MCF 10A (cell line): ENCODE measurements at regions not wholly inside any gene's neighbourhood (a gene's known extent, or its start where the extent isn't known, plus 50 kb on each side); places are given as distances from the start of the nearest gene placed in this dataset.

Source experiments
- BruUV-seq: library from RNA; stranded (reverse); fragments of 400-500 nt; replicated peaks from 2 replicates; lab custom pipeline; 2021; lab: Mats Ljungman, UMichigan
- CTCF ChIA-PET: fragments of 300-600 bp; sonication (Branson Sonifier 250); formaldehyde crosslinking; extraction: SDS; loops from one replicate; lab custom pipeline; 2021; ENCODE audit warnings: antibody characterized with exemption, inconsistent platforms; lab: Yijun Ruan, JAX
- POLR2A ChIA-PET: fragments of 300-600, 350-650 bp; sonication (Branson Sonifier 250); formaldehyde crosslinking; extraction: SDS; loops from one replicate; lab custom pipeline; 2020; ENCODE audit warnings: antibody characterized with exemption, inconsistent platforms; lab: Yijun Ruan, JAX
- DNase-seq: peaks from one replicate; pipeline ENCODE4 v3.0.0-alpha.2; 2018; ENCODE audit not compliant: unreplicated experiment
- H3K27ac Mint-ChIP-seq: one replicate; pipeline ENCODE4 v1.8.0; 2022; ENCODE audit warnings: mild to moderate bottlenecking, low read depth, mixed read lengths; ENCODE audit not compliant: unreplicated experiment
- H3K27me3 Mint-ChIP-seq: one replicate; pipeline ENCODE4 v1.8.0; 2022; ENCODE audit warnings: mixed read lengths; ENCODE audit not compliant: insufficient read depth, unreplicated experiment
- H3K36me3 Mint-ChIP-seq: one replicate; pipeline ENCODE4 v1.8.0; 2022; ENCODE audit warnings: mild to moderate bottlenecking, moderate library complexity, mixed read lengths; ENCODE audit not compliant: insufficient read depth, unreplicated experiment
- H3K4me1 Mint-ChIP-seq: one replicate; pipeline ENCODE4 v1.8.0; 2022; ENCODE audit warnings: mixed read lengths; ENCODE audit not compliant: insufficient read depth, unreplicated experiment
- H3K4me3 Mint-ChIP-seq: one replicate; pipeline ENCODE4 v1.8.0; 2022; ENCODE audit warnings: mild to moderate bottlenecking, moderate library complexity, mixed read lengths; ENCODE audit not compliant: unreplicated experiment
- H3K9me3 Mint-ChIP-seq: one replicate; pipeline ENCODE4 v1.8.0; 2022; ENCODE audit warnings: mixed read lengths; ENCODE audit not compliant: unreplicated experiment
- intact Hi-C: fragments of 100-400 bp; cut with micrococcal nuclease; formaldehyde crosslinking; loops from 2 replicates; pipeline ENCODE4 v1.14.1; 2022
- TF ChIP-seq, protein P1 (sequence below): fragments of 200-600 bp; IDR thresholded peaks from one replicate; pipeline ENCODE4 v1.8.0; 2022; ENCODE audit warnings: antibody characterized with exemption, mild to moderate bottlenecking; ENCODE audit not compliant: unreplicated experiment

DNA sequence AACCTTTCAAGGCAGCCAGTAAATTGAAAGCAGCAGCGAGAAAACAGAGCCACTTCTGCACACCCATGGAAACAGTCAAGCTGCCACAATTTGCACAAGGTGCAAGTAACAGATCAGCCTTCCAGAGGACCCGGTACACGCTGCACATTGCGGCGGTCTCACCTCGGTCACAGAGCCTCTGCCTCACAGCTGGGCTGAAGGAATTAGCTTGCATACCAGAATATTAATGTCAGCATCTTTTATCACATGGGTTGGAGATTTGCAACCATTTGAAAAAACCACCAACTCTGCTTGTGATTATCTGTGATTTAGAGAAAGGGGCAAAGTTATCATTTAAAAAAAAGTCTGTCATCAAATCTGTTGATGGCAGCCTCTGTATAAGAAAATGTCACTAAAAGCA is 330.5 kb upstream of the TCF4 start:
- Mint-ChIP-seq H3K36me3 (no peaks in the 10 kb centered on the region), H3K27me3 (no peaks in the 10 kb centered on the region), H3K4me1 (no peaks in the 10 kb centered on the region), H3K27ac (no peak overlapping the region), H3K4me3 (no peak overlapping the region), H3K9me3 (peaks cover 8% of the 10 kb centered on the region)
- intact Hi-C loops, result no loop called here
- ChIA-PET POLR2A (no interaction called here), CTCF (interaction anchor here (0.7 to 1.2 kb wide), 2 partner anchors 9 to 719 kb away, joined by 3 read pairs; no protein-coding TSS in a partner anchor)
- BruUV-seq, result no TSS peak
- no peak for DNase-seq
- TF ChIP-seq, protein P1, sequence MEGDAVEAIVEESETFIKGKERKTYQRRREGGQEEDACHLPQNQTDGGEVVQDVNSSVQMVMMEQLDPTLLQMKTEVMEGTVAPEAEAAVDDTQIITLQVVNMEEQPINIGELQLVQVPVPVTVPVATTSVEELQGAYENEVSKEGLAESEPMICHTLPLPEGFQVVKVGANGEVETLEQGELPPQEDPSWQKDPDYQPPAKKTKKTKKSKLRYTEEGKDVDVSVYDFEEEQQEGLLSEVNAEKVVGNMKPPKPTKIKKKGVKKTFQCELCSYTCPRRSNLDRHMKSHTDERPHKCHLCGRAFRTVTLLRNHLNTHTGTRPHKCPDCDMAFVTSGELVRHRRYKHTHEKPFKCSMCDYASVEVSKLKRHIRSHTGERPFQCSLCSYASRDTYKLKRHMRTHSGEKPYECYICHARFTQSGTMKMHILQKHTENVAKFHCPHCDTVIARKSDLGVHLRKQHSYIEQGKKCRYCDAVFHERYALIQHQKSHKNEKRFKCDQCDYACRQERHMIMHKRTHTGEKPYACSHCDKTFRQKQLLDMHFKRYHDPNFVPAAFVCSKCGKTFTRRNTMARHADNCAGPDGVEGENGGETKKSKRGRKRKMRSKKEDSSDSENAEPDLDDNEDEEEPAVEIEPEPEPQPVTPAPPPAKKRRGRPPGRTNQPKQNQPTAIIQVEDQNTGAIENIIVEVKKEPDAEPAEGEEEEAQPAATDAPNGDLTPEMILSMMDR, result no peak

DNA sequence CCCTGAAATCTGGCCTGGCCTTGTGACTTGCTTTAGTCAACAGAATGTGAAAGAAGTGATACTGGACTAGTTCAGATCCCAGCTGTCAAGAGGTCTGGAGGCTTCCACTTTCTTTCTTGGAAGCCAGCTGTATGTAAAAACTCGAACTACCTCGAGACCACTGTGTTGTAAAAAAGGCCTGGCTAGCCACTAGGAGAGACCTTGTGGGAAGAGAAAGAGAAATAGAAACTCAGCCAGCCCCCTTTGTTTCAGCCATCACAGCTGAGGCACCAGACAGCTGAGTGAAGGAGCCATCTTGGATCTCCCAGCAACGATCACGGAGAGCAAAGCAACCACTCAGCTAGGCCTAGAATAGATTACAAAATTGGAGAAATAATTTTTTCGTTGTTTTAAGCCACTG is 324.9 kb upstream of the TCF4 start:
- DNase-seq, result no peak
- POLR2A ChIA-PET, result no interaction called here
- peaks cover 8% of the 10 kb centered on the region for H3K9me3 Mint-ChIP-seq
- no peaks in the 10 kb centered on the region for H3K27me3 Mint-ChIP-seq
- no peaks in the 10 kb centered on the region for H3K4me1 Mint-ChIP-seq
- CTCF ChIA-PET, result no interaction called here
- H3K4me3 Mint-ChIP-seq, result no peak overlapping the region
- H3K27ac Mint-ChIP-seq, result no peak overlapping the region
- H3K36me3 Mint-ChIP-seq, result no peaks in the 10 kb centered on the region
- BruUV-seq, result no TSS peak
- intact Hi-C loops, result no loop called here
- TF ChIP-seq, protein P1, result no peak

DNA sequence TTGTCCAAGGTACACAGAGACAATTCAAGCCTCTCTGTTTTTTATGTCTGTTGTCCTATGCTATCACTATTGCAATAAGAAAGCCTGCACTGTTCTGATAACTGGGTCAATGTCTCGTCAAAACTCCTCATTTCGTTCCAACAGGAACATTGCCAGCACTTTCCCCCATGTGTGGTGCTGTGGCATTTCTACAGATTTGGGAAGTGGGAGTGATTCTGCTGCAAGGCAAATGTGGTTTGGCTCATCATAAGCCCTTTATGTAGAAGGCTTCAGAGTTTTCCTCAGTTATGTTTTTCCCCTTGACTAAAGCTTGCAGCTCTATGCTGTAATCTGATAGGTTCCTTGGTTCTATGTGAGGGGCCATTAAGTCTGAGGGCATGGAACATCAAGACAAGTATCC is 324.1 kb upstream of the TCF4 start:
- Mint-ChIP-seq H3K36me3 (no peaks in the 10 kb centered on the region), H3K27me3 (no peaks in the 10 kb centered on the region), H3K9me3 (peaks cover 8% of the 10 kb centered on the region), H3K4me3 (no peak overlapping the region), H3K4me1 (no peaks in the 10 kb centered on the region), H3K27ac (no peak overlapping the region)
- POLR2A ChIA-PET, result no interaction called here
- CTCF ChIA-PET, result no interaction called here
- intact Hi-C loops, result no loop called here
- TF ChIP-seq, protein P1, result no peak
- no peak for DNase-seq
- BruUV-seq, result no TSS peak

DNA sequence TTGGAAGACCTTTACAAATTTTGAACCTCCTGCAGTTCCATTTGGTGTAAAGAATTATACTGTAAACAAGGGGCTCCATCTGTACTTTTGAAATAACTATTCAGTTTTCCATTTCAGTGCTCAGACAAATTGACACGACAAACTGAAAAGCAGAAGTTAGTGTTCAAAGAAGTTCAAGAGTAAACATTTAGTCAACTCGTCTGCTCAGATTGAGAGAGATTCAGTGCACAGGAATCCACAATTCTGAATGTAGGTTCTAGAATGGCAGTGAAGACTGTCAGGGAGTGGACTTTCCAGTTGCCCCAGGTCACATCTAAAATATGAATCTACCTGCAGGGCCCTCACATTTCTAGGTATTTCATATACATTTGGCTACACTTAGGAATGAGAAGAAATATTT is 322.3 kb upstream of the TCF4 start:
- no peaks in the 10 kb centered on the region for H3K27me3 Mint-ChIP-seq
- H3K9me3 Mint-ChIP-seq, result no peaks in the 10 kb centered on the region
- ChIA-PET CTCF (no interaction called here), POLR2A (no interaction called here)
- no peaks in the 10 kb centered on the region for H3K4me1 Mint-ChIP-seq
- no TSS peak for BruUV-seq
- H3K27ac Mint-ChIP-seq, result no peak overlapping the region
- H3K36me3 Mint-ChIP-seq, result no peaks in the 10 kb centered on the region
- DNase-seq, result no peak
- intact Hi-C loops, result no loop called here
- H3K4me3 Mint-ChIP-seq, result no peak overlapping the region
- TF ChIP-seq, protein P1, result no peak
